Liver (tissue), 7 donors: ENCODE measurements at regions not wholly inside any gene's neighbourhood (a gene's known extent, or its start where the extent isn't known, plus 50 kb on each side); places are given as distances from the start of the nearest gene placed in this dataset.

Experiments used
- DNase-seq: peaks from one replicate; pipeline ENCODE4 v3.0.0-alpha.2; 2017; ENCODE audit warnings: low spot score
- H3K27ac ChIP-seq, 2 donors: one replicate each; pipeline ENCODE4 v1.7.0; 2013; ENCODE audit warnings: inconsistent platforms in 2 of 2, low read length in 2 of 2, control low read depth in 1 of 2, low read depth in 1 of 2, mild to moderate bottlenecking in 1 of 2
- H3K27me3 ChIP-seq, 4 donors: one replicate each; pipeline versions ENCODE4 v1.6.1 to v1.7.0; 2013; ENCODE audit warnings: low read length in 3 of 4, inconsistent platforms in 1 of 4, mild to moderate bottlenecking in 1 of 4, moderate library complexity in 1 of 4; ENCODE audit not compliant: control insufficient read depth in 4 of 4, insufficient read depth in 4 of 4
- H3K36me3 ChIP-seq, 4 donors: one replicate each; pipeline versions ENCODE4 v1.6.1 to v1.7.0; 2013; ENCODE audit warnings: low read length in 3 of 4, mild to moderate bottlenecking in 3 of 4, low read depth in 1 of 4, moderate library complexity in 1 of 4; ENCODE audit not compliant: control insufficient read depth in 4 of 4, insufficient read depth in 3 of 4
- H3K4me1 ChIP-seq, 4 donors: one replicate each; pipeline versions ENCODE4 v1.6.1 to v1.7.0; 2013; ENCODE audit warnings: low read length in 3 of 4, mild to moderate bottlenecking in 3 of 4, moderate library complexity in 1 of 4; ENCODE audit not compliant: control insufficient read depth in 4 of 4, insufficient read depth in 4 of 4
- H3K4me3 ChIP-seq, 3 donors: one replicate each; pipeline versions ENCODE4 v1.6.1 to v1.7.0; 2013; ENCODE audit warnings: low read length in 3 of 3, control low read depth in 1 of 3, low read depth in 1 of 3, mild to moderate bottlenecking in 1 of 3
- H3K9ac ChIP-seq, 2 donors: one replicate each; pipeline ENCODE4 v1.7.0; 2013; ENCODE audit warnings: low read length in 2 of 2, mild to moderate bottlenecking in 2 of 2, moderate library complexity in 2 of 2, control low read depth in 1 of 2, low read depth in 1 of 2
- H3K9me3 ChIP-seq, 4 donors: one replicate each; pipeline versions ENCODE4 v1.6.1 to v1.7.0; 2013; ENCODE audit warnings: low read length in 3 of 4; ENCODE audit not compliant: control insufficient read depth in 4 of 4
- ATF3 ChIP-seq: IDR thresholded peaks from 2 replicates; pipeline ENCODE4 v1.6.1; 2016; ENCODE audit warnings: antibody characterized with exemption
- EGR1 ChIP-seq, 2 donors: IDR thresholded peaks; 2 replicates each; pipeline ENCODE4 v1.6.1; 2016 to 2018; ENCODE audit warnings: antibody characterized with exemption in 2 of 2, low read depth in 2 of 2
- FOXA1 ChIP-seq: IDR thresholded peaks from 2 replicates; pipeline ENCODE4 v1.6.1; 2016; ENCODE audit warnings: antibody characterized with exemption
- FOXA2 ChIP-seq: IDR thresholded peaks from 2 replicates; pipeline ENCODE4 v1.6.1; 2016; ENCODE audit warnings: antibody characterized with exemption
- GABPA ChIP-seq, 2 donors: IDR thresholded peaks in 1 of 2; conservative IDR thresholded peaks in 1 of 2; 2 replicates each; pipeline ENCODE4 v1.6.1; 2016; ENCODE audit warnings: antibody characterized with exemption in 2 of 2, mild to moderate bottlenecking in 1 of 2, moderate library complexity in 1 of 2
- HNF4A ChIP-seq, 2 donors: conservative IDR thresholded peaks; 2 replicates each; pipeline ENCODE4 v1.6.1; 2016; ENCODE audit warnings: antibody characterized with exemption in 2 of 2, mild to moderate bottlenecking in 2 of 2
- HNF4G ChIP-seq: IDR thresholded peaks from 2 replicates; pipeline ENCODE4 v1.6.1; 2016; ENCODE audit warnings: antibody characterized with exemption
- RAD21 ChIP-seq, 2 donors: IDR thresholded peaks; 2 replicates each; pipeline ENCODE4 v1.6.1; 2016; ENCODE audit warnings: antibody characterized with exemption in 2 of 2, mild to moderate bottlenecking in 2 of 2
- REST ChIP-seq: IDR thresholded peaks from 2 replicates; pipeline ENCODE4 v1.6.1; 2016; ENCODE audit warnings: antibody characterized with exemption, mild to moderate bottlenecking
- SP1 ChIP-seq: IDR thresholded peaks from 2 replicates; pipeline ENCODE4 v1.6.1; 2018; ENCODE audit warnings: antibody characterized with exemption, mild to moderate bottlenecking
- YY1 ChIP-seq: IDR thresholded peaks from 2 replicates; pipeline ENCODE4 v1.6.1; 2016; ENCODE audit warnings: antibody characterized with exemption, mild to moderate bottlenecking
- WGBS: extraction: QIAGEN DNeasy Blood & Tissue Kit; methylation state at CpG from one replicate; pipeline ENCODE4 v1.1.7; 2013; 5-methylcytosine and 5-hydroxymethylcytosine counted together
- TF ChIP-seq, protein P1 (sequence below): IDR thresholded peaks from 2 replicates; pipeline ENCODE4 v1.6.1; 2016; ENCODE audit warnings: antibody characterized with exemption
- TF ChIP-seq, protein P2 (sequence below): IDR thresholded peaks from 2 replicates; pipeline ENCODE4 v1.6.1; 2016; ENCODE audit warnings: antibody characterized with exemption
- donor health status: healthy.
- donor health status: healthy.
- donor health status: healthy.
- donor health status: healthy.

- H3K4me1 ChIP-seq: no peaks in the 10 kb centered on the region
- no peaks in the 10 kb centered on the region for H3K36me3 ChIP-seq
- WGBS: 73% methylated on average over 6 of the region's 6 CpGs
- H3K9ac ChIP-seq: no peak overlapping the region
- H3K27ac ChIP-seq: no peak overlapping the region
- no peak for DNase-seq
- TF ChIP-seq REST: no peak
- no peak for TF ChIP-seq RAD21 (IDR thresholded peaks at IDR 0.05)
- TF ChIP-seq, protein P1, sequence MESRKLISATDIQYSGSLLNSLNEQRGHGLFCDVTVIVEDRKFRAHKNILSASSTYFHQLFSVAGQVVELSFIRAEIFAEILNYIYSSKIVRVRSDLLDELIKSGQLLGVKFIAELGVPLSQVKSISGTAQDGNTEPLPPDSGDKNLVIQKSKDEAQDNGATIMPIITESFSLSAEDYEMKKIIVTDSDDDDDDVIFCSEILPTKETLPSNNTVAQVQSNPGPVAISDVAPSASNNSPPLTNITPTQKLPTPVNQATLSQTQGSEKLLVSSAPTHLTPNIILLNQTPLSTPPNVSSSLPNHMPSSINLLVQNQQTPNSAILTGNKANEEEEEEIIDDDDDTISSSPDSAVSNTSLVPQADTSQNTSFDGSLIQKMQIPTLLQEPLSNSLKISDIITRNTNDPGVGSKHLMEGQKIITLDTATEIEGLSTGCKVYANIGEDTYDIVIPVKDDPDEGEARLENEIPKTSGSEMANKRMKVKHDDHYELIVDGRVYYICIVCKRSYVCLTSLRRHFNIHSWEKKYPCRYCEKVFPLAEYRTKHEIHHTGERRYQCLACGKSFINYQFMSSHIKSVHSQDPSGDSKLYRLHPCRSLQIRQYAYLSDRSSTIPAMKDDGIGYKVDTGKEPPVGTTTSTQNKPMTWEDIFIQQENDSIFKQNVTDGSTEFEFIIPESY: no peak
- no peak for TF ChIP-seq SP1
- TF ChIP-seq HNF4A (conservative IDR thresholded peaks at IDR 0.05): no peak
- no peak for TF ChIP-seq FOXA1
- no peak for TF ChIP-seq YY1
- TF ChIP-seq FOXA2: no peak
- no peak for TF ChIP-seq GABPA (IDR thresholded peaks at IDR 0.05 in 1 of 2, conservative IDR thresholded peaks at IDR 0.05 in 1 of 2)
- no peak for TF ChIP-seq HNF4G
- TF ChIP-seq, protein P2, sequence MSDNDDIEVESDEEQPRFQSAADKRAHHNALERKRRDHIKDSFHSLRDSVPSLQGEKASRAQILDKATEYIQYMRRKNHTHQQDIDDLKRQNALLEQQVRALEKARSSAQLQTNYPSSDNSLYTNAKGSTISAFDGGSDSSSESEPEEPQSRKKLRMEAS: no peak
- TF ChIP-seq EGR1 (IDR thresholded peaks at IDR 0.05; ENCODE audit: low read depth in 2 of 2): no peak
- no peaks in the 10 kb centered on the region for H3K9me3 ChIP-seq
- no peaks in the 10 kb centered on the region for H3K27me3 ChIP-seq
- H3K4me3 ChIP-seq: no peak overlapping the region
Observed at GRCh38 chr5:3024976-3025375, 273.5 kb upstream of the IRX2 start.

GRCh38 chr5:3024554-3024953 lies 273.1 kb upstream of the IRX2 start:
- H3K4me1 ChIP-seq: no peaks in the 10 kb centered on the region

More at GRCh38 chr5:3024554-3024953, 273.1 kb upstream of the IRX2 start:
- Histone ChIP-seq H3K9me3 (no peaks in the 10 kb centered on the region), H3K4me3 (no peak overlapping the region), H3K27me3 (no peaks in the 10 kb centered on the region), H3K27ac (no peak overlapping the region), H3K36me3 (no peaks in the 10 kb centered on the region), H3K9ac (no peak overlapping the region)
- 71% methylated on average over 9 of the region's 9 CpGs for WGBS
- no peak for DNase-seq
- TF ChIP-seq SP1 (no peak), YY1 (no peak), REST (no peak), FOXA1 (no peak), ATF3 (no peak)
